Heart left ventricle (tissue), 16 donors: ENCODE measurements at regions not wholly inside any gene's neighbourhood (a gene's known extent, or its start where the extent isn't known, plus 50 kb on each side); places are given as distances from the start of the nearest gene placed in this dataset.

Experiments
- ATAC-seq, 4 donors: fragments of 200-7000 bp; cut with Tn5 transposase; one replicate each; pipeline ENCODE4 v1.9.1; 2020 to 2022; ENCODE audit warnings: moderate library complexity in 4 of 4, mild to moderate bottlenecking in 3 of 4, moderate number of reproducible peaks in 1 of 4
- DNase-seq, 5 donors: peaks; one replicate each; pipeline ENCODE4 v3.0.0-alpha.2; 2020
- H3K27ac ChIP-seq, 12 donors: fragments of 200-600 bp; sonication (generic) in 4 of 12; one replicate each; pipeline versions ENCODE4 v1.5.0 to v1.8.0; 2016 to 2022; ENCODE audit warnings: mild to moderate bottlenecking in 2 of 12
- H3K27me3 ChIP-seq, 9 donors: fragments of 200-600 bp; sonication (generic) in 2 of 9; one replicate each; pipeline versions ENCODE4 v1.5.1 to v1.8.0; 2016 to 2022; ENCODE audit warnings: mild to moderate bottlenecking in 3 of 9
- H3K36me3 ChIP-seq, 9 donors: fragments of 200-600 bp; sonication (generic) in 2 of 9; one replicate each; pipeline versions ENCODE4 v1.5.0 to v1.8.0; 2018 to 2022; ENCODE audit warnings: mild to moderate bottlenecking in 2 of 9
- H3K4me1 ChIP-seq, 12 donors: fragments of 200-600 bp; sonication (generic) in 4 of 12; one replicate each; pipeline versions ENCODE4 v1.5.0 to v1.8.0; 2016 to 2022; ENCODE audit warnings: mild to moderate bottlenecking in 3 of 12
- H3K4me3 ChIP-seq, 12 donors: fragments of 200-600 bp; sonication (generic) in 4 of 12; one replicate each; pipeline versions ENCODE4 v1.5.0 to v1.8.0; 2017 to 2022; ENCODE audit warnings: mild to moderate bottlenecking in 9 of 12, moderate library complexity in 4 of 12
- H3K9me3 ChIP-seq, 12 donors: fragments of 200-600 bp; sonication (generic) in 4 of 12; one replicate each; pipeline versions ENCODE4 v1.5.0 to v1.8.0; 2016 to 2022; ENCODE audit warnings: mild to moderate bottlenecking in 1 of 12
- CTCF ChIP-seq, 12 donors: fragments of 200-600 bp; sonication (generic) in 4 of 12; IDR thresholded peaks; one replicate each; pipeline versions ENCODE4 v1.5.0 to v1.8.0; 2018 to 2022; ENCODE audit warnings: antibody characterized with exemption in 12 of 12, mild to moderate bottlenecking in 5 of 12
- POLR2A ChIP-seq, 2 donors: fragments of 450-650 bp; IDR thresholded peaks; one replicate each; pipeline ENCODE4 v1.6.1; 2017; ENCODE audit warnings: antibody characterized with exemption in 2 of 2, mild to moderate bottlenecking in 2 of 2, moderate library complexity in 2 of 2
- WGBS, 4 donors: extraction: QIAGEN DNeasy Blood & Tissue Kit in 2 of 4; methylation state at CpG; one replicate each; pipeline versions ENCODE4 v1.1.5 to v1.1.7; 2013 to 2018; 5-methylcytosine and 5-hydroxymethylcytosine counted together
- intact Hi-C, 10 donors: fragments of 100-400 bp; cut with DNase I; formaldehyde crosslinking; loops; one replicate each; pipeline versions ENCODE4 v1.11.1 to v1.14.2; 2022
- donor health status: ischemic (EF 13 %, LVEDD 7.1; RV severe dilation, severe dysfunction).
- donor health status: healthy with polysubstance abuse.
- donor health status: DM: no; HTN: yes; CAD: no.
- donor health status: DM: no; HTN: no; CAD: no.
- donor health status: ischemic (EF 25% LVEDD 6.9; RV normal size, moderate dysfunction).
- donor health status: ischemic (EF 25% LVEDD 5.7; RV mildly dilated, moderate dysfunction).
- donor health status: healthy.
- donor health status: DM: yes; HTN: yes; CAD: no.
- donor health status: ischemic (EF 35%, LVEDD 5.7; RV mildly dilated, moderate dysfunction).
- donor health status: nonischemic (EF 11% LVEDD 7.7; RV severe dilation, severe dysfunction).
- donor health status: DM: yes; HTN: yes; CAD: no.
- donor health status: PGD.
- donor health status: ischemic (EF 29% LVEDD 5.4; RV normal size, mild dysfunction).
- donor health status: nonischemic (EF 23%, LVEDD 6.1; RV moderate dilation, normal function).

GRCh38 chr20:57943291-57943690, 233.5 kb upstream of the PMEPA1 start:
- Histone ChIP-seq H3K27me3 (peaks cover 0 to 7% (median 0%) of the 10 kb centered on the region in 9 donors), H3K4me3 (no peak overlapping the region), H3K9me3 (no peaks in the 10 kb centered on the region), H3K27ac (no peak overlapping the region), H3K36me3 (no peaks in the 10 kb centered on the region), H3K4me1 (peaks cover 0 to 16% (median 1%) of the 10 kb centered on the region in 12 donors)
- no peak for TF ChIP-seq POLR2A (IDR thresholded peaks at IDR 0.05)
- no peak for TF ChIP-seq CTCF (IDR thresholded peaks at IDR 0.05)
- intact Hi-C loops: loop anchor here in 1 of 10 donors (10.0 kb wide), 1 partner anchor 232 kb away; no protein-coding TSS in a partner anchor
- DNase-seq (no peak), ATAC-seq (no peak)
- 82 to 93% (median 87%) methylated on average over 8 to 9 of the region's 9 CpGs for WGBS, 4 donors

- Histone ChIP-seq H3K27ac (no peak overlapping the region), H3K36me3 (no peaks in the 10 kb centered on the region), H3K4me3 (no peak overlapping the region), H3K9me3 (no peaks in the 10 kb centered on the region), H3K4me1 (peaks cover 0 to 24% (median 4%) of the 10 kb centered on the region in 12 donors), H3K27me3 (peaks cover 0 to 7% (median 0%) of the 10 kb centered on the region in 9 donors)
- peak in 1 of 4 donors; percentile 41 for ATAC-seq
- 69 to 79% (median 75%) methylated on average over 16 of the region's 16 CpGs for WGBS, 4 donors
- no peak for DNase-seq
- no peak for TF ChIP-seq CTCF (IDR thresholded peaks at IDR 0.05)
- TF ChIP-seq POLR2A (IDR thresholded peaks at IDR 0.05): no peak
- intact Hi-C loops: loop anchor here in 1 of 10 donors (10.0 kb wide), 1 partner anchor 233 kb away; no protein-coding TSS in a partner anchor
These were observed 232.0 kb upstream of the PMEPA1 start for GRCh38 chr20:57941604-57942381.

GRCh38 chr20:57940868-57941522, 231.2 kb upstream of the PMEPA1 start:
- TF ChIP-seq POLR2A (IDR thresholded peaks at IDR 0.05) (no peak), CTCF (IDR thresholded peaks at IDR 0.05) (no peak)
- H3K9me3 ChIP-seq: peaks cover 0 to 5% (median 0%) of the 10 kb centered on the region in 12 donors
- intact Hi-C loops: loop anchor here in 1 of 10 donors (10.0 kb wide), 1 partner anchor 234 kb away; no protein-coding TSS in a partner anchor

GRCh38 chr20:57940376-57940775, 230.6 kb upstream of the PMEPA1 start:
- TF ChIP-seq CTCF (IDR thresholded peaks at IDR 0.05) (no peak), POLR2A (IDR thresholded peaks at IDR 0.05) (no peak)
- intact Hi-C loops: loop anchor here in 1 of 10 donors (10.0 kb wide), 1 partner anchor 234 kb away; no protein-coding TSS in a partner anchor
- peaks cover 0 to 5% (median 0%) of the 10 kb centered on the region in 12 donors for H3K9me3 ChIP-seq
- H3K36me3 ChIP-seq: no peaks in the 10 kb centered on the region
- H3K4me3 ChIP-seq: no peak overlapping the region
- peaks cover 0 to 24% (median 4%) of the 10 kb centered on the region in 12 donors for H3K4me1 ChIP-seq
- ATAC-seq (no peak), DNase-seq (no peak)
- WGBS, 4 donors: 96 to 100% (median 97%) methylated on average over 3 to 4 of the region's 4 CpGs
- no peak overlapping the region for H3K27ac ChIP-seq
- H3K27me3 ChIP-seq: peaks cover 0 to 7% (median 0%) of the 10 kb centered on the region in 9 donors

More at GRCh38 chr20:57940868-57941522, 231.2 kb upstream of the PMEPA1 start:
- peaks cover 0 to 7% (median 0%) of the 10 kb centered on the region in 9 donors for H3K27me3 ChIP-seq
- ATAC-seq: no peak
- H3K4me3 ChIP-seq: no peak overlapping the region
- WGBS, 4 donors: 83 to 88% (median 88%) methylated on average over 14 of the region's 14 CpGs
- no peak overlapping the region for H3K27ac ChIP-seq
- DNase-seq: no peak
- H3K4me1 ChIP-seq: peaks cover 0 to 24% (median 4%) of the 10 kb centered on the region in 12 donors
- H3K36me3 ChIP-seq: no peaks in the 10 kb centered on the region
